Caco-2 (cell line): ENCODE measurements at regions not wholly inside any gene's neighbourhood (a gene's known extent, or its start where the extent isn't known, plus 50 kb on each side); places are given as distances from the start of the nearest gene placed in this dataset.

Source experiments
- BruUV-seq: library from RNA; stranded (reverse); fragments of 400-500 nt; replicated peaks from 2 replicates; lab custom pipeline; 2021; lab: Mats Ljungman, UMichigan
- CTCF ChIA-PET: fragments of 300-600 bp; sonication (Branson Sonifier 250); formaldehyde crosslinking; loops from one replicate; lab custom pipeline; 2022; ENCODE audit warnings: antibody characterized with exemption; lab: Charles Lee
- POLR2A ChIA-PET: fragments of 300-600 bp; sonication (Branson Sonifier 250); formaldehyde crosslinking; loops from one replicate; lab custom pipeline; 2022; ENCODE audit warnings: antibody characterized with exemption; lab: Charles Lee
- DNase-seq, 2 experiments: peaks; one replicate each; pipeline versions ENCODE4 v3.0.0 to v3.0.0-alpha.2; 2020 to 2022
- H3K27me3 ChIP-seq: replicated peaks from 2 replicates; pipeline ENCODE4 v1.6.0; 2011; ENCODE audit warnings: low read length; ENCODE audit not compliant: control insufficient read depth, insufficient read depth
- H3K36me3 ChIP-seq: 2 replicates; pipeline ENCODE4 v1.5.1; 2011; ENCODE audit warnings: low read length; ENCODE audit not compliant: control insufficient read depth, insufficient read depth
- H3K4me1 ChIP-seq: fragments of 250-450 bp; sonication (Bioruptor Pico); 2 replicates; pipeline ENCODE4 v1.5.1; 2020; ENCODE audit warnings: mild to moderate bottlenecking
- H3K4me3 ChIP-seq: 2 replicates; pipeline ENCODE4 v1.5.1; 2011; ENCODE audit warnings: low read depth, mild to moderate bottlenecking, control low read depth, low read length
- H3K9me3 ChIP-seq: fragments of 250-450 bp; sonication (Bioruptor Pico); 2 replicates; pipeline ENCODE4 v1.5.1; 2020; ENCODE audit warnings: mild to moderate bottlenecking, moderate library complexity
- H3K27ac Mint-ChIP-seq: one replicate; pipeline ENCODE4 v1.8.0; 2022; ENCODE audit warnings: mixed read lengths; ENCODE audit not compliant: unreplicated experiment
- H3K27me3 Mint-ChIP-seq: one replicate; pipeline ENCODE4 v1.8.0; 2022; ENCODE audit warnings: mixed read lengths; ENCODE audit not compliant: insufficient read depth, unreplicated experiment
- H3K36me3 Mint-ChIP-seq: one replicate; pipeline ENCODE4 v1.8.0; 2022; ENCODE audit warnings: mild to moderate bottlenecking, mixed read lengths; ENCODE audit not compliant: insufficient read depth, unreplicated experiment
- H3K4me1 Mint-ChIP-seq: one replicate; pipeline ENCODE4 v1.8.0; 2022; ENCODE audit warnings: low read depth, mixed read lengths; ENCODE audit not compliant: unreplicated experiment
- H3K4me3 Mint-ChIP-seq: one replicate; pipeline ENCODE4 v1.8.0; 2022; ENCODE audit warnings: mild to moderate bottlenecking, moderate library complexity, mixed read lengths; ENCODE audit not compliant: unreplicated experiment
- H3K9me3 Mint-ChIP-seq: one replicate; pipeline ENCODE4 v1.8.0; 2022; ENCODE audit warnings: mixed read lengths; ENCODE audit not compliant: unreplicated experiment
- CTCF ChIP-seq, 2 experiments: fragments of 200-600 bp in 1 of 2; IDR thresholded peaks; 1 replicate in 1 of 2; 2 replicates in 1 of 2; pipeline versions ENCODE4 v1.5.1 to v1.8.0; 2011 to 2022; ENCODE audit warnings: antibody characterized with exemption in 1 of 2, control low read depth in 1 of 2, inconsistent platforms in 1 of 2, low read depth in 1 of 2, low read length in 1 of 2, mild to moderate bottlenecking in 1 of 2, moderate library complexity in 1 of 2; ENCODE audit not compliant: insufficient read depth in 1 of 2, severe bottlenecking in 1 of 2, unreplicated experiment in 1 of 2
- intact Hi-C: fragments of 100-400 bp; cut with micrococcal nuclease; formaldehyde crosslinking; loops from one replicate; pipeline ENCODE4 v1.10.0; 2022; ENCODE audit not compliant: unreplicated experiment

- no peaks in the 10 kb centered on the region for H3K27me3 ChIP-seq
- Mint-ChIP-seq H3K4me1 (no peaks in the 10 kb centered on the region), H3K36me3 (no peaks in the 10 kb centered on the region), H3K27me3 (peaks cover 4% of the 10 kb centered on the region), H3K9me3 (no peaks in the 10 kb centered on the region), H3K27ac (no peak overlapping the region), H3K4me3 (no peak overlapping the region)
- no peaks in the 10 kb centered on the region for H3K36me3 ChIP-seq
- TF ChIP-seq CTCF (IDR thresholded peaks at IDR 0.05; ENCODE audit: insufficient read depth in 1 of 2, low read depth in 1 of 2, low read length in 1 of 2, severe bottlenecking in 1 of 2, unreplicated experiment in 1 of 2), result no peak
- CTCF ChIA-PET, result no interaction called here
- no TSS peak for BruUV-seq
- DNase-seq, result no peak
- POLR2A ChIA-PET, result no interaction called here
- H3K9me3 ChIP-seq, result no peaks in the 10 kb centered on the region
- no peak overlapping the region for H3K4me3 ChIP-seq
- intact Hi-C loops, result no loop called here
- no peaks in the 10 kb centered on the region for H3K4me1 ChIP-seq
Observed at GRCh38 chr2:12828980-12829379, 112.2 kb downstream of the TRIB2 start.

- no peaks in the 10 kb centered on the region for H3K9me3 Mint-ChIP-seq
- no peak overlapping the region for H3K4me3 Mint-ChIP-seq
- Histone ChIP-seq H3K4me3 (no peak overlapping the region), H3K9me3 (no peaks in the 10 kb centered on the region), H3K36me3 (no peaks in the 10 kb centered on the region), H3K27me3 (no peaks in the 10 kb centered on the region), H3K4me1 (no peaks in the 10 kb centered on the region)
- H3K4me1 Mint-ChIP-seq, result no peaks in the 10 kb centered on the region
- ChIA-PET POLR2A (no interaction called here), CTCF (no interaction called here)
- intact Hi-C loops, result no loop called here
- no peaks in the 10 kb centered on the region for H3K36me3 Mint-ChIP-seq
- no peak for TF ChIP-seq CTCF (IDR thresholded peaks at IDR 0.05; ENCODE audit: insufficient read depth in 1 of 2, low read depth in 1 of 2, low read length in 1 of 2, severe bottlenecking in 1 of 2, unreplicated experiment in 1 of 2)
- no peak overlapping the region for H3K27ac Mint-ChIP-seq
- H3K27me3 Mint-ChIP-seq, result peaks cover 6% of the 10 kb centered on the region
- no peak for DNase-seq
- BruUV-seq, result no TSS peak
Observed at GRCh38 chr2:12831016-12831415, 114.3 kb downstream of the TRIB2 start.

- H3K27me3 ChIP-seq, result no peaks in the 10 kb centered on the region
- no peaks in the 10 kb centered on the region for H3K36me3 ChIP-seq
- intact Hi-C loops, result no loop called here
- TF ChIP-seq CTCF (IDR thresholded peaks at IDR 0.05; ENCODE audit: insufficient read depth in 1 of 2, low read depth in 1 of 2, low read length in 1 of 2, severe bottlenecking in 1 of 2, unreplicated experiment in 1 of 2), result no peak
- Mint-ChIP-seq H3K4me1 (no peaks in the 10 kb centered on the region), H3K27me3 (peaks cover 6% of the 10 kb centered on the region), H3K36me3 (no peaks in the 10 kb centered on the region), H3K9me3 (no peaks in the 10 kb centered on the region), H3K27ac (no peak overlapping the region), H3K4me3 (no peak overlapping the region)
- H3K9me3 ChIP-seq, result no peaks in the 10 kb centered on the region
- H3K4me3 ChIP-seq, result no peak overlapping the region
- DNase-seq, result no peak
- no peaks in the 10 kb centered on the region for H3K4me1 ChIP-seq
- POLR2A ChIA-PET, result no interaction called here
- no TSS peak for BruUV-seq
- CTCF ChIA-PET, result no interaction called here
Observed at GRCh38 chr2:12834239-12834638, 117.5 kb downstream of the TRIB2 start.
